Inflammatory macrophage (primary cell): ENCODE measurements at regions not wholly inside any gene's neighbourhood (a gene's known extent, or its start where the extent isn't known, plus 50 kb on each side); places are given as distances from the start of the nearest gene placed in this dataset.
A peak's percentile ranks its signal among the peaks of the same experiment; 100 is the strongest.
"Not testable (repeated sequence)": the region's sequence is repeated elsewhere in the genome, so short reads cannot be mapped to it uniquely, and the experiment has no call there.

Experiments
- DNase-seq, 2 donors: peaks; one replicate each; pipeline ENCODE4 v3.0.0-alpha.2; 2020 to 2022

DNA sequence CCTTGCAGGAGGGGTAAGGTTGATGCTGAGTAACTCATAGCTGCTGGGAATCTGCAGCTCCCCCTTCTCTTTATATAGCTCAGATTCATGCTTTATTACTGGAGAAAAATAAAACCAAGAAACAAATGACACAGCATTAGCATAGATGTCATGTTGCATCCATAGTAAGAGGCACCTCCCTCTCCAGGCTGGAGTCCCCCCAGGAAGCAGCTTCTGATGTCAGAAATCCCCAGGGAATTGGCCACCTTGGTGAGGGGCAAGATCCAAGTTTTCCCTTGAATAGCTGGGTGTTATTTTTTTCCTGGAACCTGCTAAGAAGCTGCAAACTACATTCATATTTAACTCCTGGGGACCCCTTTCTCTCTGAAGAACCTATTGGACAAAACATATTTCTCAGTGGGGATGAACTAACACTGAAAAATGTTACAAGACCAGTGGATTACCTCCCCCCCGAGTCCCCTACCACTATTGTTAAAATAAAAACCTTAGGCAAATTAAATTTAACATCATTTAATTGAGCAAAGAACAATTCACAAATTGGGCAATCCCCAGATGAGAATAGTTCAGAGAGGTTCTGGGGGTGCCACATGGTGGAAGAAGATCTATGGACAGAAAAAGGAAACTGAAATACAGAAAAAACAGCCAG, 163.7 kb upstream of the NAMPT start:
- no peak for DNase-seq

DNA sequence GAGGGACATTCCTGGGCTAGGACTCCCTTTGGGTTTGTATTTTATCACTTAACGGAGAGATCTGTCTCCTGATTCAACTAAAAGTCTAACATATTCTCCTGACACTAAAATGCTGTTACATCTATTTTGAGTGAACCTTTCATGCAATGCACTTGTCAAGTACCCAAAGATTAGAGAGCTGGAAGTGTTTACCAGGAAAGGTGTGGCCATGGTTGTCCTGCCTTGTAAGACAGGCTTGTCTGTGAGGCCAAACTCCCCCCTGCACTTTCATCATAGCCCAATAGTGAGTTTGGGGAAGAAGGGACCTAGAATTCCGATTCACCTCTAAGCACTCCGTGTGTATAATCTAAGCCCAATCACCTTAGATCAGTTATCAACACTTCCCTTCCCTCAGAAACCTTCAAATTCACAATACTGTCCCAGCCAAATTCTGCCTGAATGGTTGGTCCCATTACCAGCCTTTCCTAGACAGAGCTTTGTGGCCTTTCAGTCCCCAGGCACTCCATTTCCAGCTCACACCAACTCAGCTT, 162.6 kb upstream of the NAMPT start:
- no peak for DNase-seq

DNA sequence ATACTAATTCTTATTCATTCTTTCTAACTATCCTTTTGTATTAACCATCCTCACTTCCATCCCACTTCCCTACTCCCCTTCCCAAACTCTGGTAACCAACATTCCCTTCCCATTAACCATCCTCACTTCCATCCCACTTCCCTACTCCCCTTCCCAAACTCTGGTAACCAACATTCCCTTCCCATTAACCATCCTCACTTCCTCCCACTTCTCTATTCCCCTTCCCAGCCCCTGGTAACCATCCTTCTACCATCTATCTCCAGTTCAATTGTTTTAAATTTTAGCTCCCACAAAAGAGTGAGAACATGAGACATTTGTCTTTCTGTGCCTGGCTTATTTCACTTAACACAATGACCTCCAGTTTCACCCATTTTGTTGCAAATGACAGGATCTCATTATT, 160.6 kb upstream of the NAMPT start:
- not testable (repeated sequence) for DNase-seq

DNA sequence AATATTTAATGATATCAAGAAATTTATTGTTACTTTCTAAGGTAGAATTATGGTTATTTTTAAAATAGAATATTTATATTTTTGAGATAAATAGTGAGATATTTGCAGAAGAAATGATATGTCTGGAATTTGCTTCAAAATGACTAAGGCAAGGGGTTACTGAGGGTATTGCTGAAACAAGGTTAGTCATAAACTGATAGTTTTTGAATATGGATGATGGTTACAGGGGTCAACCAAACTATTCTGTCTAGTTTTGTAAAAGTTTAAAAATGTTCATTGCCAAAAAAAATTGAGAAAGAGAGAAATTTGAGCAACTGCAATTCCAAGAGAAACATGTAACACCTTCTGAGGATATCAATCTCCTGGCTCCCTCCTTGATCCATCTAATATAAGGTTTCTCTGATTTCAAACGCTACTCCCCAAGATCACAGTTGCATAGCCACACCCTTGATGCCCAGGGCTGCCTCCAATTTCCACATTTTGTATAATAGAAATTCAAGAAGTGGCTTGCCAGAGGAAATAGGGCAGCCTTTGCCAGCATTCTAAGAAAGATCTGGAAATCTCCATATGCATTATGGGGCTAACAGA, 159.4 kb upstream of the NAMPT start:
- DNase-seq, result no peak

DNA sequence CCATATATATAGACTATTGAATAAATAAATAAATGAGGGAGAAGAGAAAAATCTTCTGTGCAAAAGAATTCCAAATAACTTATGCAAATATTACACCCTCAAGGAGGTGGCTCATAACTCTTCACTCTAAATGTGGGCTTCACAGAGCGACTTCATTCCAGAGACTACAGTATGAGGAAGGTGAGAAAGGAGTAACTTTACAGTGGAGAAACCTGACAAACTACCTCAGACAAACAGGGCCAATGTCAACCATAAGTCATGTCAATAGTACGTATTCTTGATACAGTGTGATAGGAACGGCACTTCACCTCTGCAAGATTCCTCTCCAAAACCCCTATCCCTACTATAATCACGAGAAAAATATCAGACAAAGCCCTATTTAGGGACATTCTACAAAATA, 158.4 kb upstream of the NAMPT start:
- no peak for DNase-seq

DNA sequence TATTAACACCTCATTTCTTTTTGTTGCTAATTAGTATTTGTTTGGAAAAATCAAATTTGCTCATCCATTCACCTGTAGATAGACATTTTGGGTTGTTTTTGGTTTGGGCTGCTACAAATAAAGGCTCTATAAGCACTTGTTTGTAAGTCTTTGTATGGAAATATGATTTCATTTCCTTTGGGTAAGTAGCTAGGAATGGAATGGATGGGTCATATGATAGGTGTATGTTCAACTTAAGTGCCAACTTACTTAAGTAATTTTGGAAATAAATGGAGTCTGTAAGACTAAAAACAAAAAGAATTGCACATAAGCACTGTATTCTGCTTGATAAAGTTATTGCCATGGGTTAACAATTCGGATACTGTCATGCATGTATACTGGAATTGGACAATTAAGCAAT, 157.7 kb upstream of the NAMPT start:
- no peak for DNase-seq

DNA sequence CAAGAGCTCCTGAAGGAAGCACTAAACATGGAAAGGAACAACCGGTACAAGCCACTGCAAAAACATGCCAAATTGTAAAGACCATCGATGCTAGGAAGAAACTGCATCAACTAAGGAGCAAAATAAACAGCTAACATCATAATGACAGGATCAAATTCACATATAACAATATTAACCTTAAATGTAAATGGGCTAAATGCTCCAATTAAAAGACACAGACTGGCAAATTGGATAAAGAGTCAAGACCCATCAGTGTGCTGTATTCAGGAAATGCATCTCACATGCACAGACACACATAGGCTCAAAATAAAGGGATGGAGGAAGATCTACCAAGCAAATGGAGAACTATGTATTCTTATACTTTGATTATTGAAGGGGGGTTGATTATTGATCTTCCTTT, 156.6 kb upstream of the NAMPT start:
- DNase-seq, result not testable (repeated sequence)

DNA sequence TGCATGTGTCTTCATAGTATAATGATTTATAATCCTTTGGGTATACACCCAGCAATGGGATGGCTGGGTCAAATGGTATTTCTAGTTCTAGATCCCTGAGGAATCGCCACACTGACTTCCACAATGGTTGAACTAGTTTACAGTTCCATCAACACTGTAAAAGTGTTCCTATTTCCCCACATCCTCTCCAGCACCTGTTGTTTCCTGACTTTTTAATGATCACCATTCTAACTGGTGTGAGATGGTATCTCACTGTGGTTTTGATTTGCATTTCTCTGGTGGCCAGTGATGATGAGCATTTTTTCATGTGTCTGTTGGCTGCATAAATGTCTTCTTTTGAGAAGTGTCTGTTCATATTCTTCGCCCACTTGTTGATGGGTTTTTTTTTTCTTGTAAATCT, 152.2 kb upstream of the NAMPT start:
- not testable (repeated sequence) for DNase-seq

DNA sequence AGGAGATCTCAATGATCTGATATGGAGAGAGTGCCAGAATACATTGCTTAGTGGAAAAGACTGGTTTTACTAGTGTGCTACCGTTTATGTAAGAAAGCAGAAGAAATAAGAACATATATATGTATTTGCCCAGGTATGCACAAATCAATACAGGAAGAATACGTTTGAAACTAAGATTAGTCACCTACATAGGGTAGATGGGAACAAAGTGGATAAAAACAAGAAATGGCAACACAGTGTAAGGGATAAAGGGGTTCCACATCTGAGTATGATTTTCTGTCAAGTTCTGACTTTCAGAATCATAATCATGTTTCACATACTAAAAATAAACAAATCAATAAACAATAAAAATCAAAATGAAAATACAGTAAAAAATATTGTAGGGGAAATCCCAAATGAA, 148.6 kb upstream of the NAMPT start:
- no peak for DNase-seq

DNA sequence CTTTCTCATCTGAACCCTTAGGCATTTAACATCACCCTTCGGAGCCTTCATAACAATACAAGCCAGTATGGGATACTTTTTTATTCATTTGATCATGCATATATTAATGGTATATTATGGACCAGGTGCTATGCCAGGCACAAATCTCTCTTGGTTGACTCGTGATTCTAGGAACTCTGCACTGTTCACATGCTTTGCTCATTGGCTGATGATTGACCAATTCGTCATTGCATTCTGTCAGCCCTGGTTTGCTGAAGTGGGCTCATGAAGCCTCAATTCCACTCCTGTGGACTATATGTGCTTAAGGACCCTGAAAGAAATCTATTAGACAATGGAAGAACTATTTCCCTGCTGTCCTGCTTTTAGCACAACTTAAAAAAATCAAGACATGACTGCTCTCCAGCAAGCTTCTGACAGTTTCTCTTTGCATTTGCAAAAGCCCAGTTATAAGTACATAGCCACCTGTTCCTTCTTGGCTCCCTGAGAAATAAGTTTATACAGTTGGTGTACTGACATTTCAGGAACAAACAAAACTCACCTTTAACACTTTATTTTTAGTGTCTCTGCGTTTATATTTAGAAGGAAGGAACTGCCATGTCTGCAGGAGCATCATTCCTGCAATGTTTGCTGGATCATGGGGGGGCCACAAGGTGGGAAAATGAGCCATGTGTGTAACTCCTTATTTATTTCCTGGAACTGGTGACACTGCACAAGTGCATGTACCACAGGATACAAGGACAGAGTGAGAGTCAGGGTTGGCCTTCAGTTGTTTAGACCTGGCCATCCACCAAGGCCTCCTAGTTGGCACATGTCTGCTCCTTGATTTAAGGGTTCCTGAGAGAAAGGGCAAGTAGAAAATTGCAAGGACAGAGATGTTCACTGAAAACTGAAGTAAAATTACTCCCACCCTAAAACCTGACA, 146.0 kb upstream of the NAMPT start:
- no peak for DNase-seq

DNA sequence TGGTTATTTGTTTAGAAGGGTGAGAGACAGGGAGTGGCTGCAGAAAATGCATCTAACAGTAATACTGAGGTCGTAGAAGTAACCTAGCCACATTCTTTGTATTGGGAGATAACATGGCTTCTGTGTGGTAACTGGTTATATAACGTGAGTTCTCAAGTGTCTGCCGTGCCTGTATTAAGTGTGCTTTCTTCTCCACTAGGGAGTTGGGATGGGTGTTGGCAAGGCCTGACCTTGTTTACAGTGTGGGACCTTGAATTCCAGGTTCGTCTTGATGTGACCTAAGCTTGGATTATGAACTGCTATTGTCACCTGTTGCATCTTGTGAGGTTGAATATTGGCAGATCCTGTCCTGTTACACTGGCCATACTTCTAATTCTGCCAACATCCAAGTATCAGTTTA, 145.3 kb upstream of the NAMPT start:
- DNase-seq, result no peak

DNA sequence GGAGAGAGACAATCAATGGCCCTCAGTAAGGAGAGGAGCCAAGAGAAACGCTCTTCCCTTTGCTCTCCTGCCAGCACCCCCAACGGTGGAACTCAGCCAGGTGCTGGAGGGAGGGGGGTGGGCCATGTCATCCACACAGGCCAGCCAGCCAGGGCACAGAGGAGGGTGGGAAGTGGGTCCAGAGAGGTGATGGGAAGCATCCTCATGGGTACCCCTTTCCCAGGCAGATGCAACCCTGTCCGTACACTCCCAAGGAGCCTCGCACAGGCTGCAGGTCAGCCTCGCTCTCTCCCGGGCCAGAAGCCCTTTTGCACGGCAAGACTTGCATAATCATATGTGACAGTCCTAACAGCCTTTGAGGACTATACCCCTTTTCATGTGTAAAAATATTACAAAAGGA, 142.0 kb upstream of the NAMPT start:
- DNase-seq, result no peak

DNA sequence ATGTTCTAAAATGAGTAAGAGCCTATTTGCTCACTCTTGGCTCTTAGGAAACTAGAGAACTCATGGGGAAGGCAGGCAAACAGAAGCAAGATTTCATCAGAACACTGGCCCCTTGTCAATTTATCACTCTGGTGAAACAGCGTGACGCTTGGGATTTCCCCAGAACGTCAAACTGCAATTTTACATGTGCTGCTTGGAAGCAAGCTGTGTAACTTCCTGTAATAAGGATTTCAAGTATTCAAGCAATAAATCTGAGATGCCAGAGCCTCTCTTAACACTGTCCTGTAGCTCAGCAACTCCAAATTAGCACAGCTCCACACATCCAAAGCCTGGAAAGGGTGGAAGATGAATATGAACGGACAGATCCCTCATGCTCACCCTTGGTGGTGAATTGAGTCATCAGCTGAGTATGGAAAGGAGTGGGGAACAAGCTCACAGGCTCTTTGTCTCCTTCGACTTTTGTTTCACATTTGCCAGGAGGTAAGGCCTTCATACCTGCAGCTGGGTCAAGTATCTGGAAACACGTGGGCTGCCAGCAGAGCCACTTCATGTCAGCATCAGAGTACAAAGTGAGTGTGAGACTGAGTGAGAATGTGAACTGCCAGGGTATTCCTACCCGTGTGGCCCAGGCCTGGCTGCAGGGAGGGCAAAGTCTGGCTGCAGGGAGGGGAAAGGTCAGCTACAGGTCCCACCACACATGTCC, 140.4 kb upstream of the NAMPT start:
- DNase-seq, result peak; percentile 98 to 100

DNA sequence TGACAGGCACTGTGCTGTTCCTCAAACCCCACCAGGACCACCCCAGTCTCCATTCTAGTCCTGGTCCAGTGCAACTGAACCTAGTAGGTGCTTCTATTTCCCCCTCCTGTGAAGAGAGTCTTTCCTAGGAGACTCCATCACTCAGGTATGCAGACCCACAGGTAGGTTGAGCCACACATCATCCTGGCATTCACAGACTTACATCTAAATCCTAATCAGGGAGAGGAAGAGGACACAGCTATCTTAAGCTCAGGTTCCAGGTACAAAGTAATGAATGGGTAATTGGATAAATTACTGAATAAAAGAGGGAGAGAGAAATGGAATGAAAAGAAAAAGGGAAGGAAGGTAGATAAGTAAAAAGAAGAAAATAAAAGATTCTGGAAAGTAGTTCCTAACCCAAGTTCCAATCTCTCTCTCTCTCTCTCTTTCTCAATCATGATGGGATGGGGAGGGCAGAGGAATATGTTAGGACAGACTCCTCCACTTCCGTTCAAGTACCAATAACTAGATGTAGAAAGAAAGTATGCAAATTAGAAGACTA, 139.8 kb upstream of the NAMPT start:
- DNase-seq, result no peak

DNA sequence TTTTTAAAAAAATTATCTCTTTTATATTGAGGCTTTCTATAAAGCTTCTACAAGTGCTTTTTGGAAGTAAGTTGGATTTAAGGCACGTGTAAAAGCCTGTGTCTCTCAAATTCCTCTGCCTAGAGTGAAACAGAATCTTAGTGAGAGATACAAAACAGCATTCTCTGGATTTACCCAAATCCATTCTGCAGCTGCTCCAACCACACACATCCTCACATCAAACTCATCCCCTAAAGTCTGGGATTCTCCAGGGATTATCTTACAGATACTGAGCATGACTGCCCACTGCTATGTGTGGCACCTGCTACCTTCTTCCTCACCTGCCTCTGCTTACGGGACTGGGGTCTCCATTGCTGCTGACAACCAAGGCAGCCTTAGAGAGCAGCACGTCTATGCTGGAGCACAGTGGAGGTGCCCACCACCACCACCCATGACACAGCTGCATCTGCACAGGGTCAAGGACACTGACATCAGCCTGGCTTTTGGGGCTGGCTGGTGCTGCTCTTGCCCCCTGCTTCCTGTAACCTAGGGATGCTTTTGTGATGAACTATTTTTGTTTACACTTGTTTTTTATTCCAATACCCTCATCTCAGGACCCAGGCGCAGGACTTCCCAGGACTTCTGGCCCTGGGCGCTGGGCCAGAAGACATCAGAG, 139.2 kb upstream of the NAMPT start:
- DNase-seq, result no peak

DNA sequence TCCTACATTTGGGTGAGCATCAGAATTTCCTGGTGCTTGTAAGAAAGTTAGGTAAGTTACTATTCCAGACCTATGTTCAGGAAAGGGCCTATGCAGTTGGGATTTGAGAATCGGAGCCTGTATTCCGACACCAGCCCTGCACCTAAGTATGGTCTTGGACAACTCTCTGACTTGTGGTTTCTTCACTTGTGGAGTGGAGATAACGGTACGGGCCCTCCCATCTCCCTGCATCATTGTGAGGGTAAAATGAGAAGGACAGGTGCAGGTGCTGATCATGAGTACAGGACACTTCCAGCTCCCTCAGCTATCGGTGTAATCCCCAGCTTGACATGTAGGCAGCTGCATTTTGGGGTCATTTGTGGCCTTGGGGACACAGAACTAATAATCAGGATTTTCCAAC, 138.3 kb upstream of the NAMPT start:
- DNase-seq, result no peak

DNA sequence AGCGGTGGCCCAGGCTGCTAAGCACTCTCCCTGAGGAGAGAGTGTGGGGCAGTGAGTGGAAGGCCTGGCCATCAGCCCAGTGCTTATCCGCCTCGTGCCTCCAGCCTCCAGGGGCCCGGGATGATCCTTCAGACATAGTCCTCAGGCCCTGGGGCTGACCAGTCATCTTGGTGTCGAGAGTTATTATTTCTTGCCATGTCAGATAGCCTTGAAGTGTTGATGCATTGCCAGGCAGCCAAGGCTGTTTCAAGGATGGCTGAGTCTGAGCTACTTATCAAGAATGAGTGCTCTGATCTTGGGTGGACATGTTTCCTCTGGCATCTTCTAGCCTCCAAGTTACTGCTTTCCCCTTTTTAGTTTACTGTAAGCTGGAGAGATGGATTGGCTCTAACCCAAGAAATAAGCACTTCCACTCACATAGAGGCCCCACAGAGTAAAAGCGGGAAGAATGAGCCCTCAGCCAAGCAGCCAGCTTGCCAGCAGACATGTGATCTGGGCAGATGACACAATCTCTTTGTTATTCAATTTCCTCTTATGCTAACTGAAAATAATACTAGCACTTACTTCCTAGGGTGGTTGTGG, 136.5 kb upstream of the NAMPT start:
- peak; percentile 87 to 90 for DNase-seq

DNA sequence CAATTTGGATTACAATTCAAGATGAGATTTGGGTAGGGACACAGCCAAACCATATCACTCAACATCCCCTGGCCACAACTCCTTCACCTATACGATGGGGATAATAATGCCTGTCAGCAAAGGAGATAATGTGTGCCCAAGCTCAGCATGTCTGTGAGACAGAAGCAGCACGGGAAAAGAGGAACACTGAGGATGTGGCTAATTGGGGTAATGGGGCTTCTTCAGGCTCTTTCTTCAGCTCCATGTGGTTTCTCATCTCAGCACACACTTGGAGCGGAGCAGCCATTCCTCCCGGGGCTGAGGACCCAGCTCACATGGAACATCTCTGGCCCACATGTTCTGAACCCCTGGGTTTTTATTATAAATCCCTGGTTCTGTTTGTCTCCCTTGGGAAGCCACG, 136.0 kb upstream of the NAMPT start:
- peak; percentile 7 to 20 for DNase-seq

DNA sequence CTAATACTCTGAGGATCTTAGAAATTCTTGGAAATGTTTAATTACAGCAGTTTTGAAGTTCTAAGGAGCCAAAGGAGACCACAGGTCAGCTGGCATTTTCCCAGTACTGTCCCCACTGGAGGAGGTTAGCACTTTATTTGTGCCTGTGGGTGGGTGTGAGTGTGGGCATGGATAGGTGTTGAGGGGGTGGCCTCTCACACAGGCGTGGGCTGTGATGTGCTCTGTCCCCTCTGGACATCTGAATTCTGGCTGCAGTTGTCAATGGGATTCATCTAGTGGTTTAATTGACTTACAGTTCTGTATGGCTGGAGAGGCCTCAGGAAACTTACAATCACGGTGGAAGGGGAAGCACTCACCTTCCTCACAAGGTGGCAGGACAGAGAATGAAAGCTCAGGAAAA, 135.4 kb upstream of the NAMPT start:
- DNase-seq, result no peak

DNA sequence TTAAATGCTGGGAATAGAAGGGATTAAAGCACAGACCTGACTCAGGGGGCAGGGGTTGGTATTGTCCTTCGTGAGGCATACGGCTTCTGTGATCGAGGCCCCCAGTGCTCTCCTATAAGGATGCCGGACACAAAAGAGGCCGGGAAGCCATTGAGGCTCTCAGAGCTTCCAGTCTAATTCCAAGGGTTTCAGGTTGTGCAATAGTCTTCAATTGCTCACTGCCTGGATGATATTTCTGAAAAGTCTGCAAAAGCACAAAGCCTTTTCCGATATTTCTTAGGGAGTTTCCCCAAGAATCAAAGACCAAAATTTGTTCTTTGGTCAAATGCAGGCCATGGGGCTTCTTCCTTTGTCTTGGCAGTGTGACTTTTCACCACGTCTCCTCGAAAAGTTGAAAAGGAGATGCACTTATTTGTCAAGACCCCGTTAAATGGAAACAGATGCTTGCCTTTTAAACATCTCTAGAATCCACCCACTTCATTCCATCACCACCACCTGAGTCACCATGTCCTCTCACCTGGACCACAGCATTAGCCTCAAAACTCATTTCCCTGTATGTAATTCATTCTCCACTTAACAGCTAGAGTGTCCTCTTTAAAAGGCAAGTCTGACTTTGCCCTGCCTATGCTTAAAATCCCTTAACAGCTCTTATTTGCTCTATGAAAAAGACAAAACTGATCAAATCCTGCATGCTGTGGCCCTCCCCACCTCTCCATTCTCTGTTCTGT, 134.8 kb upstream of the NAMPT start:
- no peak for DNase-seq

DNA sequence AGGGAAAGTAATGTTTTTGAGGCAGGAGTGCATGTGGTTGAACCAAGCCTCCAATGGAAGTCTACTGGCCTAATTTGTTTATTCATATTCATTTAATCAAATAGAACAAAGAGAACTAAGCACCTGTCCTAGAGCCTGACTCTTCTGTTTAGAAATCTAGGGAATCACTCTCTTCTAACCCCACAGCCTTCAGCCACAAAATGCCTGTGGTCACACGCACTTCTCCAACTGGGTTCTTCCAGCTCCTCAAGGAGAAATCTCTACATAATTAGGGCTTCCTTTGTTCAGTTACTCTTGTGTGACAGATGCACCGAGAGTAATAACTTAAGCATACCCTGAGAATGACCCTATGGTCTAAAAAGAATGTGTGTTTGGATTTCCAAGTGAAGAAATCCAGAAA, 133.7 kb upstream of the NAMPT start:
- no peak for DNase-seq
